AG04449 (cell line): ENCODE measurements at regions not wholly inside any gene's neighbourhood (a gene's known extent, or its start where the extent isn't known, plus 50 kb on each side); places are given as distances from the start of the nearest gene placed in this dataset.
A peak's percentile ranks its signal among the peaks of the same experiment; 100 is the strongest.

Source experiments
- CTCF ChIA-PET: fragments of 350-600 bp; formaldehyde crosslinking; extraction: SDS; loops from one replicate; lab custom pipeline; 2021; ENCODE audit warnings: antibody characterized with exemption; lab: Yijun Ruan, JAX
- POLR2A ChIA-PET: fragments of 400-600, 350-600 bp; formaldehyde crosslinking; extraction: SDS; loops from one replicate; lab custom pipeline; 2020; ENCODE audit warnings: antibody characterized with exemption, inconsistent platforms; lab: Yijun Ruan, JAX
- DNase-seq: peaks from one replicate; pipeline ENCODE4 v3.0.0-alpha.2; 2010; ENCODE audit warnings: low read depth, low spot score
- H3K4me3 ChIP-seq: 2 replicates; pipeline ENCODE4 v1.5.1; 2011; ENCODE audit warnings: low read depth, mild to moderate bottlenecking, control low read depth, low read length
- TF ChIP-seq, protein P1 (sequence below): IDR thresholded peaks from one replicate; pipeline ENCODE4 v1.5.1; 2011; ENCODE audit warnings: mild to moderate bottlenecking, moderate library complexity, low read length, control low read depth, inconsistent platforms; ENCODE audit not compliant: insufficient read depth; ENCODE audit errors: missing control alignments

- no peak overlapping the region for H3K4me3 ChIP-seq
- no peak for DNase-seq
- TF ChIP-seq, protein P1, sequence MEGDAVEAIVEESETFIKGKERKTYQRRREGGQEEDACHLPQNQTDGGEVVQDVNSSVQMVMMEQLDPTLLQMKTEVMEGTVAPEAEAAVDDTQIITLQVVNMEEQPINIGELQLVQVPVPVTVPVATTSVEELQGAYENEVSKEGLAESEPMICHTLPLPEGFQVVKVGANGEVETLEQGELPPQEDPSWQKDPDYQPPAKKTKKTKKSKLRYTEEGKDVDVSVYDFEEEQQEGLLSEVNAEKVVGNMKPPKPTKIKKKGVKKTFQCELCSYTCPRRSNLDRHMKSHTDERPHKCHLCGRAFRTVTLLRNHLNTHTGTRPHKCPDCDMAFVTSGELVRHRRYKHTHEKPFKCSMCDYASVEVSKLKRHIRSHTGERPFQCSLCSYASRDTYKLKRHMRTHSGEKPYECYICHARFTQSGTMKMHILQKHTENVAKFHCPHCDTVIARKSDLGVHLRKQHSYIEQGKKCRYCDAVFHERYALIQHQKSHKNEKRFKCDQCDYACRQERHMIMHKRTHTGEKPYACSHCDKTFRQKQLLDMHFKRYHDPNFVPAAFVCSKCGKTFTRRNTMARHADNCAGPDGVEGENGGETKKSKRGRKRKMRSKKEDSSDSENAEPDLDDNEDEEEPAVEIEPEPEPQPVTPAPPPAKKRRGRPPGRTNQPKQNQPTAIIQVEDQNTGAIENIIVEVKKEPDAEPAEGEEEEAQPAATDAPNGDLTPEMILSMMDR = peak; percentile 71
- POLR2A ChIA-PET = no interaction called here
- CTCF ChIA-PET = interaction anchor here (0.6 to 1.6 kb wide), 6 partner anchors 9 to 1590 kb away, joined by 3 to 4 read pairs (median 3); no protein-coding TSS in a partner anchor
Observed at GRCh38 chr18:41745166-41746049, 209.6 kb upstream of the PIK3C3 start.

DNA sequence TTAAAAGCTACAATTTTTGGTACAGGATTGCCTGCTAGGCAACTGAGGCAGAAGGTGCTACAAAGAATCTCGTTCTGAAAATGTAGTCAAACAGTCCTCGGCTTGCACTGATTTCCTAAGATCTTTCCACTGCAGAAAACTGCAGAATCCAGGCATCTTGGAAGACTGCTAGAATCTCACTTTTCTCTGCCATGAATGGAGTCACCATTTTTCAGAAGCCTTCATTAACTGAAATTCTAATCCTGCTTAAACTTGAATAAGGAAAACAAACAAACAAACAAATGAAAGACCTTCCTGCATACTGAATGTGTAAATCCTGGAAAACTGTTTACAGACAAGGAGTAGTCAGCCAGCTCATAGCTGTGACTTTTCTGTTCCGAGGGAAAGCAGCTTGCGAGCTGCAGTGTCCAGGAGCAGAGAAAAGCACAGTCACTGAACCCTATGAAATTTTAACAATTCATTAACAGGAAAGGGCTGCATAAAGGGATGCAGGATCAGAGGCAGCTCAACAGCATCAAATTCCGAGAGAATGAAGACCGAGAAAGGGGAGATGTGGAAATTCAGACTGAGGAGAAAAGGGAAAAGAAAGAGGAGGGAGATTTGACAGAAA lies 210.5 kb upstream of the PIK3C3 start:
- ChIA-PET CTCF (interaction anchor here (1.0 to 1.6 kb wide), 3 partner anchors 8 to 353 kb away, joined by 3 to 4 read pairs (median 3); no protein-coding TSS in a partner anchor), POLR2A (no interaction called here)
- no peak overlapping the region for H3K4me3 ChIP-seq
- TF ChIP-seq, protein P1 = no peak
- DNase-seq = no peak

DNA sequence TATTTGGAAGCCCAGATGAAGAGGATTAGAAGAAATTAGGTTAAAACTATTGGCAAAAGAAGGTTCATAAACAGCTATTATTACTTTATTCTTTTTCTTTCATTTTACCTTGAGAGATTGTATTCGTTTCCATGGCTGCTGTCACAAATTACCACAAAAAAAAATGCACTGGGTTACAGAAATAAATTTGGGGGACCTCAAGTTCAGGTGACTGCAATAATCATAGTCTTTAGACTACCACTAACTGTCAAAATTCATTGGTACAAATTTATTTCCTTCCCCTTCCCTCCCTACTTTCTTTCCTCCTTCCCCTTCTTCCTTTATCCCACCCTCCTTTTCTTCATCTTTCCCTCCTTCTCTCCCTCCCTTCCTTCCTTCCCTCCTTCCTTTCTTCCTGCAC lies 217.8 kb upstream of the PIK3C3 start:
- TF ChIP-seq, protein P1 = no peak
- ChIA-PET CTCF (no interaction called here), POLR2A (no interaction called here)

DNA sequence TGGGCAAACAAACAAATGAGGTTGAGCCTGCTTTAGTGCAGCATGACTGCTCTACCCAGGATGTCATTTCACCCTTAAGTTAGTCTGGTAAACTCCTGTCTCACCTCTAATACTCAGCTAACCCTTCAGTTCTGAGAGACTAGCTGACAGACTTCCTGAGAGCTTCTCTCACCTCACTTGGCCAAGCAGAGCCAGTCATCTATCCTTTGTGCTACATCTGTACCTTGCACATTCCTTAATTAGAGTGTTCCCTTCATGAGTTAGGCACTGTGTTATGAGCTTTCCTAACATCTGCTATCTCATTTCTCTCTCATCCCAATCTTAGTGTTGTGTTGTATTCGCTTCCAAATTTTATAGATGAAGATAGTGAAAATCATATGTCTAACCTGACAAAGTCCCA lies 220.1 kb upstream of the PIK3C3 start:
- POLR2A ChIA-PET = no interaction called here

More for the DNA sequence above, 217.8 kb upstream of the PIK3C3 start:
- no peak overlapping the region for H3K4me3 ChIP-seq
- DNase-seq = no peak

GRCh38 chr18:41732356-41732755 lies 222.7 kb upstream of the PIK3C3 start:
- ChIA-PET POLR2A (no interaction called here), CTCF (no interaction called here)
- DNase-seq = no peak
- TF ChIP-seq, protein P1 = no peak
- H3K4me3 ChIP-seq = no peak overlapping the region

More for the DNA sequence above, 220.1 kb upstream of the PIK3C3 start:
- no peak for DNase-seq
- CTCF ChIA-PET = no interaction called here
- TF ChIP-seq, protein P1 = no peak
- H3K4me3 ChIP-seq = no peak overlapping the region

- TF ChIP-seq, protein P1 = no peak
- DNase-seq = no peak
- CTCF ChIA-PET = no interaction called here
- H3K4me3 ChIP-seq = no peak overlapping the region
- POLR2A ChIA-PET = no interaction called here
Observed at GRCh38 chr18:41731884-41732283, 223.2 kb upstream of the PIK3C3 start.
